CD4-positive, alpha-beta T cell treated with Interleukin-12 subunit alpha and Interleukin-12 subunit beta, for 1 hour (primary cell): ENCODE measurements at regions not wholly inside any gene's neighbourhood (a gene's known extent, or its start where the extent isn't known, plus 50 kb on each side); places are given as distances from the start of the nearest gene placed in this dataset.

Experiments
- DNase-seq: peaks from one replicate; pipeline ENCODE4 v3.0.0-alpha.2; 2020

DNA sequence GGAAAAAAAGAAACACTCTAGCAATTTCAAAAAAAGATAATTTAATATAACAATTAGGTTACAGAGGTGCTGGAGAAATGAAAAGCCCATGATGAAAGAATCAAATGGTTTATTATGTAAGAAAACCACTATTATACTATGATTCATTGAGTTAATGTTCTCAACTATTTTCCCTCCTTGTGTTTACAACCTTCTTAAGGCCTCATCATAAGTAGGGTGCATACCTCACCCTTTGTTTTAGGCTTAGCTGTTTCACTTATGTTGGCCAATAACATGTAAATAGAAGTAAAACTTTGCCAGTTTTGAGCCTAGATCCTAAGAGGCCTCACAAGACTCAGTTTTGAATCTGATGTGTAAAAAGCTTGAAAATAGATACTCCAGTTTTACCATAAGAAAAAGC, 418.3 kb upstream of the DDX18 start:
- no peak for DNase-seq

DNA sequence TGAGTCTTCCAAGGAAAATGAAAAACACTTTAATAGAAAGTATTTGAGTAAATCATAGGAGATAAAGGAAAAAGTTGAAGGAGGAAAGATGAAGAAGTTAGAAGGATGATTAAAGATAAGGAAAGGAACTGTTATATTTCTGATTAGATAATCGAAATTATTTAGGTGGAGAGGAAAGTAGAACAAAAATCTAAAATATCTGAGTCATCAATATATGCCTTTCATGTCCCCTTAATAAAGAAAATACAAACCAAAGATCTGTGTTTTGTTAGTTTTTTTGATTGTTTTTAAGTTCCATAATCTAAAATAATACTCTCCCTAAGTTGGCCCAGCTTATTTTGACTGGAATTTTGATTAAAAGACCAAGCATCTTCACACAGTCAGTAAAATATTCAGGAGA, 412.9 kb upstream of the DDX18 start:
- DNase-seq = no peak

DNA sequence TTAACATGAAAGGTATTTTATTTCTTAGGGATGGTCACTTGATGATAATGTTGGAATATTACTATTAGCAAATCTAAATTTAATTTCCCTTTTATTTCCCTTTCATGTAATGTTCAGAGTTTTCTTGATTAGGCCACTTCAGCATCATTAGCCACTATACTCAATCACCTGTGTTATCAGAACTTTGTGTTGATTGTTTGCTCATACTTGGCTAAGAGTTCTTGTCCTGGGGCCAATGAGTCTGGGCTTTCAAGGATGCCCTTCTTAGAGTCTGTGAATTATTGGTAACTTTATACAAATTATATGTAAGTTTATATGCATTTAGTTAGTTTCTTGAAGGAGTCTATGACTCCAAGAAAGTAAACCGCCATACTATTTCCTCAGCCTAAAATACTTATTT, 408.0 kb upstream of the DDX18 start:
- no peak for DNase-seq

DNA sequence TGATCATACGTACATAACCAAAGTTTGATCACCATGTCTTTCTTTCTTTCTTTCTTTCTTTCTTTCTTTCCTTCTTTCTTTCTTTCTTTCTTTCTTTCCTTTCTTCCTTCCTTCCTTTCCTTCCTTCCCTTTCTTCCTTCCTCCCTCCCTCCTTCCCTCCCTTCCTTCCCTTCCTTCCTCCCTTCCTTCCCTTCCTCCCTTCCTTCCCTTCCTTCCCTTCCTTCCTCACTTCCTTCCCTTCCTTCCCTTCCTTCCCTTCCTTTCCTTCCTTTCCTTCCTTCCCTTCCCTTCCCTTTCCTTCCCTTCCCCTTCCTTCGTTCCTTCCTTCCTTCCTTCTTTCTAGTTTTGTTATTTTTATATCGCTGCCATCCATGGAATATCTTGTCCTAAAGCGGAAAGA, 406.7 kb upstream of the DDX18 start:
- DNase-seq = no peak

DNA sequence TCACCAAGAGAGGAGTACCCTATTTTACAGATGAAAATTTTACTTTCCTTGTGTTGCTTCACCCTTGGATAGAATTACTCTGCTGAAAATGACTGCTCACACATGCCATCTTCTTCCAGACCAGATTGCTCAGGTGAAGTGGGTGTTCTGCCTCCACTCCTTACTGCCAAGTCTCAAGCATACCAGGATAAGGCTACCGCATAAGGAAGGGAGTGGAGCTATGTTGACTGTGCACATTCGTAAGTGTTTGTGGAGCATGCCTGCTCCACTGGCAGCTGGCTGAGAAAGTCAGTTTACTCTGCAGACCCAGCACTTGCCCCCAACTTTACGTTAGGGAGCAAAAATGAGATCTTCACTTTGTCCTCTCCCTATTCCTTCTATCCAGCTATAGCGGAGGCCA, 405.0 kb upstream of the DDX18 start:
- DNase-seq = no peak

DNA sequence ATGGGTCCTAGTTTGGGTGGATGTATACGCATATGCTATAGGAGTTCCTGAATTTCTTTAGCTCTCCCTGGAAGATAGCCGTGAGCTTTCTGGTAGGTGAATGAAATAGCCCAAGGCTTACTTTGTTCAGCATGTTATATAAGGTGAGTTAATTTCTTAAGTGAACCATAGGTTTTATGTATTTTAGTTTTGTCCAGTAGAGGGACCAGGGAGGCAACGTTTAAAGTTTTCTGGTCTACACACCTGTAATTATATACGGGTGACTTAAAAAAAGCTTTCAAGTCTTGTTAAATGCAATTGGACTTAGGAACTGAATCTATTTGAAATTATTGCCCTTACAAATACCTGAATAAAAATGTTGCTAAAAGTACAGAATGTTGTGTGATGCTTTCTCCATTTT, 402.5 kb upstream of the DDX18 start:
- DNase-seq = no peak

DNA sequence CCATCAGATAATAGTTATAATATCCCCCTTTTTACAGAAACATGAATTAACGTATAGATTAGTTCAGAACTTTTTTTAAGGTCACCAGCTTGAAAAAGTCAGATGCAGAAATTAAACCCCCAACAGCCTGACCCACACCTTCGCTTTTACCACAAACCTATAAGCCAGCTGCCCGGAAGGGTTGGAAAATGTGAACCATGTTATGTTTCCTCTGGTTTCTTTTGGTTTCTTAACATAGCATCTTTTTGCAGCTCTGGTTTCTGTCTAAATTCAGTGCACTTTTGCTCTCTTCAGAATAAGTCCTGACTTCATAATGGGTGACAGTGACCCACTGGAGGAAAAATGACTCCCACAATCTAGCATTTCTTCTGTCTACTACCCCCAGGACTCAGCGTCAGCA, 381.7 kb upstream of the DDX18 start:
- DNase-seq = no peak

DNA sequence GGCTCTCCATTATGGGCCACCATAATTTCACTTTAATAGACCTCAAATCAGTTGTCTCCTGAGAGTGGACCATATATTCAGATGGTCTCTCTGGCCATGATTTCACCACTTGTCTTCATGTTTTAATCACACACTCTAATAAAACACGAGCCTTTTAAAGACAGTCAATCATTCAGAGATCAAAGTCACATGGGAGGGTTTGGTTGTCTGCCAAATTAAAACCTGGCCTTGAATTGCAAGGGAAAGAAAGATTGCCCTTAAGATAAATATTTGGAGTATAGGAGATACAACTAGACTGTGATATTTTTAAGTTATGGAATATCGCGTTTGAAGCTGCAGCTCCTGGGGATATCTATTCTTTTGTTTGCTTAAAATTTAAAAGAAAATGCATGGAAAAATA, 377.8 kb upstream of the DDX18 start:
- DNase-seq = no peak

DNA sequence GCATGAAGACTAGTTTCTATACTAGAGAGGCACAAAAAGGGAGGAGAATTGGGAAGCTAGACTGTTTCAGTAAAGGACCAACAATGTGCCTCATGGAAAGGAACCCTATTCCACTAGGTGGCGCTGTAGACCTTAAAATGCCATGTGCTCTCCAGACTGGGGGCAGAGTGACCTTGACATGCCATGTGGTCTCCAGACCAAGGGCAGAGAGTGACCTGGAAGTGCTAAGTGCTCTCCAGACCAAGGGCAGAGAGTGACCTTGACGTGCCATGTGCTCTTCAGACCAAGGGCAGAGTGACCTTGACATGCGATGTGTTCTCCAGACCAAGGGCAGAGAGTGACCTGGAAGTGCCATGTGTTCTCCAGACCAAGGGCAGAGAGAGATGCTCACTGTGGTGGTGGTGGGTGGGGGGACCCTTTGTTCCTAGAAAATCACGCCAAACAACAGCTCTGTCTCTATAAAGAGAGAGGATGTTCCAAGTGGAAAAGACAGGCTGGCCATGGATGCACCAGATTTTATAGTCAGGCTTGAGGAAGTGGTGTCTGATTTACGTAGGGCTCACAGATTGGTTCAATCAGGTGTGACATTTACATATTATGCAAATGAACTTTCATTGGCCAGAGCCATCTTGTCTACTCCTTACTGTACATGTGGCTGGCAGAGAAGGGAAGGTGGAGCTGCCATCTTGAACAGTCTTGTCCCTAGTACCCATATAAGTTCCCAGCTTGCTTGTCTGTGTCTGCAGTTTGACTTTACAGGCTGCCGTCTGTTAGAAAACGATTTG, 344.0 kb upstream of the DDX18 start:
- peak; percentile 2 for DNase-seq

DNA sequence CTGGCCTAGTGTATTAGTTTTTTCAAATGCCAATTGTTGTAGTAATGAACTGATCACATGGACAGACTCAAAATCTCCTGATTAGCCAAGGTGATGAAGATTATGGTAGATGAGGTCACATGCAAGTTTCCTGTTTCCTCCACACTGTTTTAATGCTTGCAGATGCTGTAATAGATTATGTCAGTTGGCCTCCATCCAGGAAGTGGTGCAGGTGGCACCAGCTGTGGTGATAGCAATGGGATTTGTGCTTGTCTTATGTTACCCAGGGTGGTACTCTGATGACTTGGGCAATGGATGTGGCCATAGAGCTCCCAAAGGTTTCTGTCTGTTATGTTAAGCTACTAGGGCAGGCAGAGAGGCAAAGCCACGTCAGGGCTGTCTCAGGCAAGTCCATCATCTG, 332.9 kb upstream of the DDX18 start:
- DNase-seq = no peak

DNA sequence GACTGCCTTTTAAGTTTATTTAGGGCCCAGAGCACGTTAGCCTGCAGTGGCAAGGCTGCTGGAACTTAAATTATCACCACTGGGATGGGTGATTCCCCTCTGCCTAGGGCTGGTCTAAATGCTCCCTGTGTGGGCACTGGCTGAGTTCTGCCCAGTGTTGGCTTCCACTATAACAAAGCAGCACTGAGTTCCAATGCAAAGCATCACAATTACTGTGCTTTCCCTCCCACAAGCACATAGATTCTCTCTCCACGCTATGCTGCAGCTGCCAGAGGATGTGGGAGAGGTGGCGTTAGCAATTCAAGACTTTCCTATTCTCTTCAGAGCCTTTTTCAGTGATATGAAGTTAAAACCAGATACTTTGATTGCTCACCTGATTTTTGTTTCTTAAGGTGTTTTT, 328.9 kb upstream of the DDX18 start:
- no peak for DNase-seq

DNA sequence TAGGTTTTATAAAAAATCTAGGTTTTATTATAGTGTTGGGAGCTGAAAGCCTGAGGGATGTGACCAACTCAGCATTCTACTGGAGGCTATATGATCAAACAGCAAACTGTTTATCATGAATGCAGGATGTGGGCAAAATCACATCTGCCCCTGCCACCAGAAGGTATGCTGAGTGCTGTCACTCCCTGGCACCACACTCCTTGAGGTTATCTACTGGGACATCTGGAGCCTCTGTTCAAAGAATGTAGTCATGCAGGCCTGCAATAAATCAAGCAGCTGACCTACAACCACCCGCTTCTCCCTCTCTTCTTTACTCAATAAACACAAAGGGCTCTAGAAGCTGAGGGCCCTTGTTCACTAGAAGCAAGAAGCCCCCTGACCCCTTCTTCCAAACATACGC, 328.4 kb upstream of the DDX18 start:
- DNase-seq = no peak

DNA sequence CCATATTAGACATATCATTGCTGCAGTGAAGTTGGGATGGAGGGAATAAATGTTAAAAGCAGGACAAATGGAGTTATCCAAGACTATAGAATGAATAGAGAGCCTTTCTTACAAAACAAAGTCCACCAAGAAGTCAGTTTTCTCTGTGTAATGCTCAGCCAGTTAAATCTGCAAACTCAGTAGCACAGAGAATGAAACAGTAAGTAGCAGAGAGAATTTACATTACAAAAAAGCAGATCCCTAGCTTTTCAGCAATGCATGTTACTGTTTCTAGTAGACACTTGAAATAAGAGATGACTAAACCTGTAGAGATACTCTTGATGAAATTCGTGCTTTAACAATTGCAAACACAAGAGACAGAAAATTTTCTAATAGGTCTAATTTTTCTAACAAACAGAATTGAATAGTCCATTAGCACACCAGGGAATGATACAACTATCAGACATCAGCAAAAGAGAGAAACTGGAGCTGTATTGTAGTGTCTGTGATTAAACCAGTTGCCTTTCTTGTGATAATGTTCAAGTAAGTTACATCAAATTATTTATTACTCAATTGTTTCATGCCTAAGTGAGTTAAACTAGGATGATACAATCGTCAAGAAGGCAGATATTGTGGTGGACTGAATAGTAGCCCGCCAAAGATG, 322.2 kb upstream of the DDX18 start:
- no peak for DNase-seq

DNA sequence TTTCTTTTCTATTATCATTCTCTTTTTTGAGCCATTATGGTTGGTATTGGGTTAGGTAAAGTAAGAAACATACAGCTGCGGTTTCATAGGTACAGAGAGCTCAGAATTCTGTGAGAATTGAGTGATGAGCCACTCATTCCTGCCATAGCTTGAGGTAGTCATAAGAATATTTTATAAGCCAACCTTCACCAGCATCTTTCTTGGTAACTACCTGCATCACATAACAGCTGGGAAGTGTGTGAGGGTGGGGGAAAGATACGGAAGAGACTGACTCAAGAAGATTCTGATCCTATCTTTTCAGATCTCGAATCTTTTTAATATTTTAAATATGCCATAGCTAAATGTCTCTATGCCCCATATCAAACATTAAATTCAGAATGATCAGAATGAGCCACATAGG, 313.8 kb upstream of the DDX18 start:
- no peak for DNase-seq

DNA sequence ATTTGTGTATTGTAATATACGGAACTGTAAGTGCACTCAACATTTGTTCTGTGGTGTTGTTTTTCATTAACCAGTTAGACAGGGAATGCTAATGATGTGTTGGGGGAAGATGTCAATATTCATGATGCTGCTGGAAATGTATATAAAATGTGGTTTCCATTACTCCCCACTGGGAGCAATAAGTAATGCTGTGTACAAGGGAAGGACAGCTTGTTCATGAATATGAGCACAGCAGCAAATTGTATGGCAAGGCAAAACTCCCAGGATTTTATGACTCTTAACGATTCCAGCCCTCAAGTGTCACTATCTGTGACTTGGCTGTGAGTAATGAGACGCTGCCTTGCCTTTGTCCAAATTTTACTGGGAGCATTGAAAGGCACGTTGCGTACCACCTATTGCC, 312.4 kb upstream of the DDX18 start:
- DNase-seq = no peak

DNA sequence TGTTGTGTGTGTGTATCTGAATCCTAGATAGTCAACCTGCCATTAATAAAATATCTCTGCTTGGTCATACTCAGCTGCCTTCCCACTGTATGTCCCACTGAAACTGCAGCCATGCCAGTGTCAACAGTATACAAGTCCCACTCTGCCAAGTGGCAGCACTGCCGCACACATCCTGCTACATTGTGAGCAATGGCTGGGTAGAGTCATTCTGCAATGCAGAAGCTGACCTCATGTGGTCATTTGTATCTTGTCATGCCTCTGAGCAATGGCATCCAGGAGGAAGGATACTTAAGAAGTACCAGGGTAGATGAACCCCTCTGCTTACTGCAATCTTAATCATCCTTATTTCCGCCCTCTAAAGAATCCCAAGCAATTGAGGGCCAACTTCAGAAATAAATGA, 302.2 kb upstream of the DDX18 start:
- no peak for DNase-seq

DNA sequence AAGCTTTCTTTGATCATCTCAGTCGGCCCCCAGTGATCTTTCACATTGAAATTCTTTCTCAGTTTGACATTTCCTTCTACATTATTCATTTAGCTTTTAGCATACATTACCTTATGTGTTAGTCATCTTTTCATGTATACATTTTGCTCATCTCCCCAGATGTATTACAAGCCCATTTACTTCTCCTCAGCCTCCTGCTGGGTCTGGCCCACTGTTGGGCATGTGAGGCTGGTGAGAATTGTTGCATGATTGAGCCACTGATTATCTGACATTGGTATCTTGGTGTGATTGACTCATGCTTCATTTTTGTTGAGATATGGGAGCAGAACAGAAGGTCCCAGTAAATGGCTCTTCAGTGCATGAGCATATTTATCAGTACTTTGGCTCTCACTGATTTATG, 300.1 kb upstream of the DDX18 start:
- no peak for DNase-seq

DNA sequence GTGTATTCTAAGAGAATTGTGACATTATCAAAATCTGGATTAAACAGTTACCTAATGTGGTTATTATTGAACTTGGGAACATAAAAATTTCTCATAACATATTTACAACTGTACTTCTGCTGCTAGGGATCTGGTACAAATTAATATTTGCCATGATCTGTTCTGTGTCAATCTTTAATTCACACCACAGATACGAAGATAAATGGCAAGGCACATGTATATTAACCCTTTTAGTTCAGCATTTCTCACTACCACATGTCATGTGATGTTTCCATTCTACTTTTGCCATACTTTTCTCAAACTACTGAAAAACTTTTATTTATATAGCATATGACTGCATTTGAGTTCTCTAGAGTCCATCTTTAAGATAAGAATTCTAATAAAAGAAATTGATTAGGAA, 295.3 kb upstream of the DDX18 start:
- no peak for DNase-seq

DNA sequence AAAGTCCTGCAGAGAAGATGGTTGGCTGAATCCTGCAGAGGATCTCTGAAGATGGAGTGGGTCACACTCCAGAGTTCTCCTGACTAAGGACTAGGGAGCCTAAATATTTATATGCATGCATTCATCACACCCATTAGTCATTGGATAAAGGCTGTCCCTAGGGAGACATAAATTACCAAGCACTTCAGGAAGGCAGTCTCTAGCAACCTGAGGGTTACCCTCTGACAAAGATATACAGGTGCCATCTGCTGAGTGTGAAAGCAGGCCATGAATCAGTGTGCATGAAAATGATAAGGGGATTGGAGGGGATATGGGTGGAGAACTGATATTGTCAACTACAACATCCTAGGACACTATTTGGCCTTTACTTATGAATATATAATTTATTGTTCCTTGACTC, 294.8 kb upstream of the DDX18 start:
- no peak for DNase-seq

DNA sequence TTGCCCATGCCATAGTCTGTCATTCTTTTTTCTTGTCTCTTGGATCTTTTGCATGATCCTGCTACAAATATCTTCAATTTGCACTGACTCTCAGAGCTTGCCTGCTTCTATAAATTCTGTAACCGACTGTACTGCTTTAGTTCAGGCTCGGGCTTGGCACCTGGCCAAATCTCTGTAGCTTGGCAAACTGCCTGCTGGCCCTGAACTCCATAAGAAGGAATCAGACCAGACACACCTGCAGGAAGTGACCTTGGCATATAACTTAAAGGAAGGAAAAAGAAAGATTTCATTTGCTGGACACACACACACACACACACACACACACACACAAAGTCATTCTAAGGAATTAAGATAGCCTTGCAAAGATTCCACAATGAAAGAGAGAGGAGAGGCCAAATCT, 291.2 kb upstream of the DDX18 start:
- DNase-seq = no peak

DNA sequence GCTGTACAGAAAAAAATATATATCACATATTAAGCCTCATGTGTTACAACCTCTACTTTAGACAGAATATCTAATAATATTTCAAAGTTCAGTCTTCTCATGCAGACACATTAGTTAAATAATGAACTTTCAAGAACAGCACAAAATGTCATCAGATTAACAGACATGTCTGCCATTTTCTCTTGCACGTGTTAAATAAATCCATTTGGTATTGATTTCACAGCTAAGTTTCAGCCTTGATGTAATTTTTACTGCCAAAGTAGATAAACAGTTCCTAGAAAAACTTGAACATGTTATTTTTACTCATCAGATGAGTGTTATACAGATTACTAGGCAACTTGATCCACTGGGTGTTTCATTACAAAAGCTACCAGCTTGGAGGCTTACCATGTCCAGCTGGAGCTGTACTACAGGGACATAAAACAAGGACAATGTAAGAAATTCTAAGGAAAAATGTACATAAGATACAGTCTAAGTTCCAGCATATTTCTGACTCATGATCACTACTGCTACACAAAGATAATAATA, 290.7 kb upstream of the DDX18 start:
- DNase-seq = no peak

DNA sequence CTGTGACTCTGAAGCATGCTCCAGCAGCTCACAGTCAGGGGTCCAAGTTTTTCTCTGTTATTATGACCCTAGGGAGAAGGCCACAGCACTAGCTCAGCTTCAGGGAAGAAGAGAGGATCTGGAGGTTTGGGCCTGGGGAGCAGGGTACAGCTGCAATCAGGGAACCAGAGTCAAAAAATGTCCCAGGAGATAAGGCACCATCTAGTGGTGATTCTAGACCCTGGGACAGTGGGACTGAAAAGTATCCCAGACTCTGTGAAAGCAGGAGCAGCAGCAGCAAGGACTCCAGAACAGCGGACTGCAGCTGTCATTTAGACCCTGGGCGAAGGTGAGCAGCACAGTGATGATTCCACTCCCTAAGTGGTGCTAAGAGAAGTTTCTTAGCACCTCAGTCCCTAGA, 278.4 kb upstream of the DDX18 start:
- DNase-seq = no peak

DNA sequence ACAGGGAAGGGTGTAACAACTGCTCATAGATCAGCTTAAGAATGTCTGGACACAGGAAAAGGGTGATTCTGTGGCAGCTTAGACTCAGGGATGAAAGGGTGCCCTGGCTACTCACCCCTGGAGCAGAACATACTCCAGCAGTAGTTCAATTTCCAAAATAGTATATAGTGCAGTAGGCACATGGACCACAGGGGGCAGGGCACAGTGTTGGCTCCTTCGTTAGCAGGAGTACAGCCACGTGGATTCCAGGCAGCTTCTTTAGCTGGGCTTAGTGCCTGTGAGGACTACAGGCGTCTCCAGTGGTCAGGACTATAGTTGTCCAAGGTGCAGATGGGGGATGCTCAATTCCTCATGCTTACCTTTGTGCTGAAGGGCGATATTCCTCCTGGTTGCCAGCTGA, 277.5 kb upstream of the DDX18 start:
- DNase-seq = no peak

DNA sequence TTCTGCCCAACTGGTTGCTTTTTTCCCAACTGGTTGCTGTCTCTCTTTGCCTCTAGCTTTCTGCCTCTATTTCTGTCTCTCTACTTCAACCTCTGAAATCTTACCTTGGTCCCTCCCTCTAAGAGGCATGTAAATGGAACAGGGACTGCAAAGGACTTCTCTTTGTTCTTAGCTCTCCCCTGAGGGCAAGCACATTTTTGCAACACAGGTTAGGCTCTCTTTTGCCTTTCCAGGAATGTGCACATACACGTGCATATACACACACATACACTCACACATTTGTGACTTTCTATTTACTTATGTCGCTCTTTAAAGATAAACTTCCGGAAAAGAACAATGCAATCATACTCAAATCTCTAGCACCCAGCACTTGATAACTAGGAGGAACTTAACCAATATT, 262.6 kb upstream of the DDX18 start:
- no peak for DNase-seq

DNA sequence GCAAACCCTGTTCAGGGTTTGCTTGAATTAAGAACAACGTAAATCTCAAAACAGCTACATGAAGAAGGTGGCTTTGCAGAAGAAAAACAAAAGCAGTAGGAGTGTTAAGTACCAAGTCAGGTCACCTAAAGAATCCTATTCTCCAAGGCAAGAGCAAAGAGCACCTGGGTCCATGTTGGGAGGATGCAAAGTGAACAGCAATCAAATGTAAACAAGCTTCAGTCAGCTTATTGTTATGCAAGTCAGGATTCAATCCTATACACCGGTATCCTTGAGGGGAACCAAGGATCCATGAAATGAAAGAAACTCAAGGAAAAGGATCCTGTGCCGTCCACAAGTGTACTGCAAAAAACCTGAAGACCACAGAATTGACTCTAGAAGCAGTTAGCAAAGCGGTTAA, 261.0 kb upstream of the DDX18 start:
- no peak for DNase-seq
